ENCODE measurements at regions not wholly inside any gene's neighbourhood (a gene's known extent, or its start where the extent isn't known, plus 50 kb on each side); places are given as distances from the start of the nearest gene placed in this dataset.

DNA sequence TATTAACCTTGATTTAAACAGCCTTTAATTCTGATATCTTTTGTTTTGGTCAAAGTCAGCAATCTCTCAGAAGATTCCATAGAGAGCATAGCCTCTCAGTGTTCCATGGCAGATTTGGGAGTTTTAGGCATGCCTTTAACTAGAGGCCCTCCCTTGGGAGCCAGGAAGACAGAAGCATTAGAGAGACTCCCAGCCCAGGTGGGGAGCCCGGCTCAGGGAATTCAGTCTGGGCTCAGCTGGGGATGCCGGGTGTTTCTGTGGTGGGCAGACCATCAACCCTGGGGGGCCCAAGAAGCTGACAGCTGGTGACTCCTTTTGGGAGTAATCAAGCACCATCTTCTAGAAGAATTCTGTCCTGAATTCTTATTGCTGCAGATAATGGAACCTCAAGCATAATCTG is 99.7 kb upstream of the CELF4 start:
- no peak overlapping the region for H3K4me3 Mint-ChIP-seq
- ATAC-seq (replicated peaks) (no peak), DNase-seq (no peak)
- no peaks in the 10 kb centered on the region for H3K27me3 Mint-ChIP-seq
- no peaks in the 10 kb centered on the region for H3K4me1 Mint-ChIP-seq
- peaks cover 0 to 3% of the 10 kb centered on the region in 2 donors for H3K9me3 Mint-ChIP-seq
- no peaks in the 10 kb centered on the region for H3K36me3 Mint-ChIP-seq
- H3K27ac Mint-ChIP-seq, result no peak overlapping the region

- ATAC-seq (replicated peaks) (no peak), DNase-seq (no peak)
- no peak overlapping the region for H3K27ac Mint-ChIP-seq
- H3K4me3 Mint-ChIP-seq, result no peak overlapping the region
- no peaks in the 10 kb centered on the region for H3K4me1 Mint-ChIP-seq
- no peaks in the 10 kb centered on the region for H3K36me3 Mint-ChIP-seq
- H3K9me3 Mint-ChIP-seq, result no peaks in the 10 kb centered on the region
- no peaks in the 10 kb centered on the region for H3K27me3 Mint-ChIP-seq
Measured at GRCh38 chr18:37663446-37663845, 97.8 kb upstream of the CELF4 start.

GRCh38 chr18:37662546-37663339 is 97.1 kb upstream of the CELF4 start:
- Mint-ChIP-seq H3K4me3 (no peak overlapping the region), H3K27me3 (no peaks in the 10 kb centered on the region), H3K27ac (no peak overlapping the region), H3K4me1 (no peaks in the 10 kb centered on the region), H3K36me3 (no peaks in the 10 kb centered on the region), H3K9me3 (no peaks in the 10 kb centered on the region)
- ATAC-seq (replicated peaks) (no peak), DNase-seq (no peak)

DNA sequence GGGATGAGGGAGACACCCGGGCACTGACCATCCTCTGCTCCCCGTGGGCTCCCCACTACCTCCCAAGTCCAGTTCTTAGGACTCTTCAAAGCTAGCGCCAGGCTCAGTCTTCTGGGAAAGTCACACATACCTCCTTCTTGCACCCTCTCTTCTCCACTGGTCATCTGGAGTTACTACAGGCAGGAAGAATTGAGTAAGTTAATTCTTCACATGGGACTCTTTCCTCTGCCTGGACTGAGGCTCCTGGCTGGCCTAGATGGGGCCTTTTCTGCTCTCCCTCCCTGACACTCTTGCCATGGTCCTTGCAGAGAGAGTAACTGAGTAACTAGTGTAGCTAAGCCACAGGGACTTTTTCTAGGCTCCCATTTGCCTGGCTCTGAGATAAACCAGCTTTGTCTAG is 96.5 kb upstream of the CELF4 start:
- Mint-ChIP-seq H3K27ac (no peak overlapping the region), H3K4me1 (no peaks in the 10 kb centered on the region), H3K27me3 (no peaks in the 10 kb centered on the region), H3K9me3 (no peaks in the 10 kb centered on the region), H3K36me3 (no peaks in the 10 kb centered on the region), H3K4me3 (no peak overlapping the region)
- no peak for DNase-seq
- ATAC-seq (replicated peaks), result no peak

DNA sequence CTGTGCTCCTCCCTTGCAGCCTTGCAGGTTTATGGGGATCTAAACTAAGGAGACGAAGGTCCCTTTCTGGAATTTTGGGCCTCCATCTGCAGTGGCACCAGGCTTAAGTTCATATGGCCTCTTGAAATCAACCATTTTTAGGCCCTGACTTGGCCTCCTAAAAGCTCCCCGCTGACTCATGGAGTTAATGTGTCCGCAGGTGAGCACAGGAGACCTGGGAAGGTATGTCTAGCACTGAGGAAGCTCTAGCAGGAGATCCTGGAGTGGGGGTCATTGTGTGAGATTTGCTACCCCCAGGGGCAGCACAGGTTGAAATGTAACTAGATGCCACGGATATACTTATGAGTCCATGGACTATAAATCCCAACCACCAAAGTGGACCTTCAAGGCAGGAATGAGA is 95.9 kb upstream of the CELF4 start:
- Mint-ChIP-seq H3K27ac (no peak overlapping the region), H3K4me3 (no peak overlapping the region), H3K4me1 (no peaks in the 10 kb centered on the region), H3K36me3 (no peaks in the 10 kb centered on the region), H3K9me3 (no peaks in the 10 kb centered on the region), H3K27me3 (no peaks in the 10 kb centered on the region)
- DNase-seq, result no peak
- ATAC-seq (replicated peaks), result no peak

DNA sequence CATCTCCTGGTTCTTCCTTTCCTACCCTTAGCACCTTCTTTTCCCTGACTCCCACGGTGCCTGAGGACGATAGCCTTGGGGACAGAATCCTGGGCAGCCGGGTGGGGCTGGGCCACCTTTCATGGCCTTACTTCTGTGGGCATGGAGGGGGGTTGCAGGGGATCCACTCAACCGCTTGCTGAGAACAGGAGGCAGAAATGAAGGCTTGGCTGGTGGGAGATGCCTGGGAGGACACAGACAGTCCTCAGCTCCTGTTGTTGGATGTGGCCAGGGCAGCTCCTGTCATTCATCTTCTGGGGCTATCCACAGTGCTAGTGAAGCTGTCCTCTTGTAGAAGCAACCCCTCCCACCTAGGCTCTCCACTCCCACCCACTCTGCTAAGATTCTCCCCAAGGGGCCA is 95.5 kb upstream of the CELF4 start:
- ATAC-seq (replicated peaks), result no peak
- Mint-ChIP-seq H3K36me3 (no peaks in the 10 kb centered on the region), H3K4me3 (no peak overlapping the region), H3K27ac (no peak overlapping the region), H3K27me3 (no peaks in the 10 kb centered on the region), H3K9me3 (no peaks in the 10 kb centered on the region), H3K4me1 (no peaks in the 10 kb centered on the region)
- no peak for DNase-seq

DNA sequence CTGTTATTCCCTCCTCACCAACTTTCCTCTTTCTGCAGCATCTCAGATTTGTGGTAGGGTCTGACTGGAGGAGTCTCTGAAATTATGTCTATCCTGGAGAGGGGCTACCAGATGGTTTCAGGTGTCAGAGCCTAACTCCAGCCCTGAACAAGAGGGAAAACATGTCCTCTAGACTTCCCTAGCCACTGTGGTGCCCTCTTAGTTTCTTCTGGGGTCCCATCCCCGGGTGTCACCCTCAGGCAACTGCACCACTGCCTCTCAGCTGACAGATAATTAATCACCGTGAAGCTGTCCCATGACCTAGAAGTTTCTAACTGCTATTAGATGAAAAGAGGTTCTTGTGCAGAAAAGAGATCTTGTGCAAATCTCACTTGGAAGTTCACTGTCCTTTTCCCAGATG is 95.1 kb upstream of the CELF4 start:
- Mint-ChIP-seq H3K4me3 (no peak overlapping the region), H3K27me3 (no peaks in the 10 kb centered on the region), H3K4me1 (no peaks in the 10 kb centered on the region), H3K9me3 (no peaks in the 10 kb centered on the region), H3K36me3 (no peaks in the 10 kb centered on the region), H3K27ac (no peak overlapping the region)
- ATAC-seq (replicated peaks), result no peak
- no peak for DNase-seq

GRCh38 chr18:37659906-37660305 is 94.3 kb upstream of the CELF4 start:
- no peak overlapping the region for H3K27ac Mint-ChIP-seq
- H3K9me3 Mint-ChIP-seq, result no peaks in the 10 kb centered on the region
- no peaks in the 10 kb centered on the region for H3K36me3 Mint-ChIP-seq
- DNase-seq (no peak), ATAC-seq (replicated peaks) (no peak)
- no peaks in the 10 kb centered on the region for H3K27me3 Mint-ChIP-seq
- no peak overlapping the region for H3K4me3 Mint-ChIP-seq
- H3K4me1 Mint-ChIP-seq, result no peaks in the 10 kb centered on the region

DNA sequence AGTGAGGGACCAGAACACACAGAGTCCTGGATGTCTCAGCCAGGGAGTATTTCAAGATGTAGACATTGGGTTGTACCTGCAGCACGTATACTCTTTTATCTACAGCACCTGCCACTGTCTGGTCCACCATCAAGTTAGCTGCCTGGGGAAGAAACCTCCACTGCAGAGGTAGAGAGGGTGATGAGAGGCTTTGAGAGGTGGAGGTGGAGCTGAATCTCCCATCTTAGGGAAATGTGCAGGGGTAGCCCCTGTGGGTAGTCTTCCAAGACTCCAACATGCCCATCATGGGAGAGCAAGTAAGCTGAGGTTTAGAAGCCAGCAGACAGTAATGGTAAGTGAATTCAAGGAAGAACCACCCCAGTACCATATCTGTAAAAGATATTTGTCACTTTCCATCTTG is 93.3 kb upstream of the CELF4 start:
- DNase-seq (no peak), ATAC-seq (replicated peaks) (no peak)
- Mint-ChIP-seq H3K27ac (no peak overlapping the region), H3K36me3 (no peaks in the 10 kb centered on the region), H3K9me3 (no peaks in the 10 kb centered on the region), H3K27me3 (no peaks in the 10 kb centered on the region), H3K4me3 (no peak overlapping the region), H3K4me1 (no peaks in the 10 kb centered on the region)

- DNase-seq (no peak), ATAC-seq (replicated peaks) (no peak)
- Mint-ChIP-seq H3K27me3 (no peaks in the 10 kb centered on the region), H3K36me3 (no peaks in the 10 kb centered on the region), H3K4me1 (no peaks in the 10 kb centered on the region), H3K9me3 (peaks cover 0 to 3% of the 10 kb centered on the region in 2 donors), H3K27ac (no peak overlapping the region), H3K4me3 (no peak overlapping the region)
Measured at GRCh38 chr18:37657493-37657892, 91.9 kb upstream of the CELF4 start.

GRCh38 chr18:37654731-37655369 is 89.3 kb upstream of the CELF4 start:
- H3K9me3 Mint-ChIP-seq, result peaks cover 0 to 3% of the 10 kb centered on the region in 2 donors
- ATAC-seq (replicated peaks) (no peak), DNase-seq (no peak)
- no peak overlapping the region for H3K27ac Mint-ChIP-seq
- no peaks in the 10 kb centered on the region for H3K36me3 Mint-ChIP-seq
- no peak overlapping the region for H3K4me3 Mint-ChIP-seq
- H3K4me1 Mint-ChIP-seq, result no peaks in the 10 kb centered on the region
- no peaks in the 10 kb centered on the region for H3K27me3 Mint-ChIP-seq

GRCh38 chr18:37654034-37654433 is 88.4 kb upstream of the CELF4 start:
- no peaks in the 10 kb centered on the region for H3K4me1 Mint-ChIP-seq

GRCh38 chr18:37653618-37654017 is 88.0 kb upstream of the CELF4 start:
- H3K4me3 Mint-ChIP-seq, result no peak overlapping the region
- no peak for ATAC-seq (replicated peaks)
- DNase-seq, result no peak
- H3K27me3 Mint-ChIP-seq, result no peaks in the 10 kb centered on the region
- peaks cover 0 to 4% of the 10 kb centered on the region in 2 donors for H3K36me3 Mint-ChIP-seq
- peaks cover 6 to 7% of the 10 kb centered on the region in 2 donors for H3K9me3 Mint-ChIP-seq
- H3K4me1 Mint-ChIP-seq, result no peaks in the 10 kb centered on the region
- H3K27ac Mint-ChIP-seq, result no peak overlapping the region

More at GRCh38 chr18:37654034-37654433, 88.4 kb upstream of the CELF4 start:
- DNase-seq (no peak), ATAC-seq (replicated peaks) (no peak)
- Mint-ChIP-seq H3K9me3 (peaks cover 6% of the 10 kb centered on the region in 2 donors), H3K27me3 (no peaks in the 10 kb centered on the region), H3K36me3 (peaks cover 0 to 4% of the 10 kb centered on the region in 2 donors), H3K4me3 (no peak overlapping the region), H3K27ac (no peak overlapping the region)

GRCh38 chr18:37649930-37650329 is 84.3 kb upstream of the CELF4 start:
- DNase-seq (no peak), ATAC-seq (replicated peaks) (no peak)
- Mint-ChIP-seq H3K27ac (no peak overlapping the region), H3K4me3 (no peak overlapping the region), H3K27me3 (no peaks in the 10 kb centered on the region), H3K4me1 (no peaks in the 10 kb centered on the region), H3K9me3 (peaks cover 10 to 14% of the 10 kb centered on the region in 2 donors), H3K36me3 (peaks cover 0 to 4% of the 10 kb centered on the region in 2 donors)

- Mint-ChIP-seq H3K4me3 (no peak overlapping the region), H3K36me3 (peaks cover 0 to 4% of the 10 kb centered on the region in 2 donors), H3K9me3 (peaks cover 11 to 15% of the 10 kb centered on the region in 2 donors), H3K27me3 (no peaks in the 10 kb centered on the region), H3K4me1 (no peaks in the 10 kb centered on the region), H3K27ac (no peak overlapping the region)
- ATAC-seq (replicated peaks) (no peak), DNase-seq (no peak)
Measured at GRCh38 chr18:37649416-37649815, 83.8 kb upstream of the CELF4 start.
